ENCODE measurements at regions not wholly inside any gene's neighbourhood (a gene's known extent, or its start where the extent isn't known, plus 50 kb on each side); places are given as distances from the start of the nearest gene placed in this dataset.

- no peaks in the 10 kb centered on the region for H3K9me3 ChIP-seq
- H3K27ac ChIP-seq: no peak overlapping the region
- no peaks in the 10 kb centered on the region for H3K4me1 ChIP-seq
- no peaks in the 10 kb centered on the region for H3K27me3 ChIP-seq
- DNase-seq (ENCODE audit: low spot score): no peak
- no peak overlapping the region for H3K4me3 ChIP-seq
- TF ChIP-seq, protein P1, sequence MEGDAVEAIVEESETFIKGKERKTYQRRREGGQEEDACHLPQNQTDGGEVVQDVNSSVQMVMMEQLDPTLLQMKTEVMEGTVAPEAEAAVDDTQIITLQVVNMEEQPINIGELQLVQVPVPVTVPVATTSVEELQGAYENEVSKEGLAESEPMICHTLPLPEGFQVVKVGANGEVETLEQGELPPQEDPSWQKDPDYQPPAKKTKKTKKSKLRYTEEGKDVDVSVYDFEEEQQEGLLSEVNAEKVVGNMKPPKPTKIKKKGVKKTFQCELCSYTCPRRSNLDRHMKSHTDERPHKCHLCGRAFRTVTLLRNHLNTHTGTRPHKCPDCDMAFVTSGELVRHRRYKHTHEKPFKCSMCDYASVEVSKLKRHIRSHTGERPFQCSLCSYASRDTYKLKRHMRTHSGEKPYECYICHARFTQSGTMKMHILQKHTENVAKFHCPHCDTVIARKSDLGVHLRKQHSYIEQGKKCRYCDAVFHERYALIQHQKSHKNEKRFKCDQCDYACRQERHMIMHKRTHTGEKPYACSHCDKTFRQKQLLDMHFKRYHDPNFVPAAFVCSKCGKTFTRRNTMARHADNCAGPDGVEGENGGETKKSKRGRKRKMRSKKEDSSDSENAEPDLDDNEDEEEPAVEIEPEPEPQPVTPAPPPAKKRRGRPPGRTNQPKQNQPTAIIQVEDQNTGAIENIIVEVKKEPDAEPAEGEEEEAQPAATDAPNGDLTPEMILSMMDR (IDR thresholded peaks at IDR 0.05): no peak
- H3K36me3 ChIP-seq: no peaks in the 10 kb centered on the region
Measured at GRCh38 chr16:54779549-54779948, 151.1 kb upstream of the IRX5 start.

DNA sequence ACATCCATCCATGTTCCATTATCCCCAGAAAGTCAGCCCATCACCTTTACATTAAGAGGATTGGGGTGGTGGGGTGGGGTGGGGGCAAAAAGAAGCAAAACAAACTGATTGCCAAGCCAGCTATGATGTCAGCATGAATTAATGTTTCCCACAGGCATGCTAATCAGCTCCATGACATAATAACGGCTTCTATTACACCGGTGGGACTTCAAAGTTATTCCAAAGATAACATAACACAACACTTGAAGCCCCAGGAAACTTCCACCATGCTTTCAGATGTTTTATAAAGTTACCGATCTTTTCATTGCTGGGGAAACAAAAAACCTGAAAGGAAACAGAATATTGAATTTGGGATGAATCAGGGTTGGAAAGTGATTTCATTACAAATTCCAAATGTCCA, 155.9 kb upstream of the IRX5 start:
- TF ChIP-seq, protein P1 (IDR thresholded peaks at IDR 0.05): no peak
- DNase-seq (ENCODE audit: low spot score): no peak

DNA sequence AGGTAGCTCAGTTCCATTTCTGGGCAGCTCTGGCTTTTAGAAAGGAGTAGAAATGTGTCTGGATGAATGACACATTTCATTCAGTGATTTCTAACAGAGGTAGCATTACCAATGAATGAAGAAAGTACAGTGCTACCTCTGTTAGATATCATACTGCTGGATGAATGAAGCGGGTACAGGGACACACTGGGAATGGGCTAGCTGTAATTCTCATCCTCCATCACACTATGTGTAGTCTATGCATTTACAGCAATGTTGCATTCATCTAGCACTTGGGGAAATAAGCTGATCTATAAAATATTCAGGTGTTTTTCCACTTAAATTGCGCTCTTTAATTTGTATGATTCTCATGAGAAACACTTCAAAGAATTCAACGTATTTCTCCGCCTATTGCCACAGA, 158.3 kb upstream of the IRX5 start:
- DNase-seq (ENCODE audit: low spot score): no peak
- H3K27ac ChIP-seq: no peak overlapping the region
- H3K27me3 ChIP-seq: no peaks in the 10 kb centered on the region
- no peak overlapping the region for H3K4me3 ChIP-seq
- TF ChIP-seq, protein P1 (IDR thresholded peaks at IDR 0.05): no peak
- no peaks in the 10 kb centered on the region for H3K4me1 ChIP-seq
- H3K9me3 ChIP-seq: peaks cover 0 to 10% of the 10 kb centered on the region in 2 donors
- H3K36me3 ChIP-seq: no peaks in the 10 kb centered on the region

More for the DNA sequence above, 155.9 kb upstream of the IRX5 start:
- no peaks in the 10 kb centered on the region for H3K4me1 ChIP-seq
- no peaks in the 10 kb centered on the region for H3K27me3 ChIP-seq
- H3K36me3 ChIP-seq: no peaks in the 10 kb centered on the region
- H3K4me3 ChIP-seq: no peak overlapping the region
- no peak overlapping the region for H3K27ac ChIP-seq
- peaks cover 0 to 7% of the 10 kb centered on the region in 2 donors for H3K9me3 ChIP-seq

DNA sequence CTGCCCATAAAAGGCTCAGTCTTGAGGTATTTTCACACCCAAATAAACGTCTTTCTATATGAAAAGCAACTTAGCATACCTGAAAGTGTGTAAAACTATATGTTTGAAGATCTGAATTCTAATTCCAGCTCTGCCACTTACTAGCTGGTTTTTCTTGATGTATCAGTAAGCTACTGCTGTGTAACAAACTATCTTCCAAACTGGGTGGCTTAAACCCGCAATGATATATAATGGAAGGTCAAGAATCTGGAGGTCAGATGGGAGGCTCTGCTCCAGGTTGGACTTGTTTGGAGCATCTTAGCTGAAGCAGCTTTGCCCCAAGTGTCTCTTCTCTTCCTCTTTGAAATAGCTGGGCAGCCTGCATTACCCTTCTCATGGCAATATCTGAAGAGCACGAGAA, 164.3 kb upstream of the IRX5 start:
- Histone ChIP-seq H3K27ac (no peak overlapping the region), H3K27me3 (no peaks in the 10 kb centered on the region), H3K4me1 (no peaks in the 10 kb centered on the region), H3K4me3 (no peak overlapping the region), H3K36me3 (no peaks in the 10 kb centered on the region), H3K9me3 (peaks cover 0 to 19% of the 10 kb centered on the region in 2 donors)
- TF ChIP-seq, protein P1 (IDR thresholded peaks at IDR 0.05): no peak
- DNase-seq (ENCODE audit: low spot score): no peak

GRCh38 chr16:54750249-54750648, 180.4 kb upstream of the IRX5 start:
- H3K27me3 ChIP-seq: no peaks in the 10 kb centered on the region
- H3K4me3 ChIP-seq: no peak overlapping the region
- H3K4me1 ChIP-seq: no peaks in the 10 kb centered on the region
- TF ChIP-seq, protein P1 (IDR thresholded peaks at IDR 0.05): no peak
- no peaks in the 10 kb centered on the region for H3K36me3 ChIP-seq
- H3K9me3 ChIP-seq: no peaks in the 10 kb centered on the region
- no peak for DNase-seq (ENCODE audit: low spot score)
- H3K27ac ChIP-seq: no peak overlapping the region

DNA sequence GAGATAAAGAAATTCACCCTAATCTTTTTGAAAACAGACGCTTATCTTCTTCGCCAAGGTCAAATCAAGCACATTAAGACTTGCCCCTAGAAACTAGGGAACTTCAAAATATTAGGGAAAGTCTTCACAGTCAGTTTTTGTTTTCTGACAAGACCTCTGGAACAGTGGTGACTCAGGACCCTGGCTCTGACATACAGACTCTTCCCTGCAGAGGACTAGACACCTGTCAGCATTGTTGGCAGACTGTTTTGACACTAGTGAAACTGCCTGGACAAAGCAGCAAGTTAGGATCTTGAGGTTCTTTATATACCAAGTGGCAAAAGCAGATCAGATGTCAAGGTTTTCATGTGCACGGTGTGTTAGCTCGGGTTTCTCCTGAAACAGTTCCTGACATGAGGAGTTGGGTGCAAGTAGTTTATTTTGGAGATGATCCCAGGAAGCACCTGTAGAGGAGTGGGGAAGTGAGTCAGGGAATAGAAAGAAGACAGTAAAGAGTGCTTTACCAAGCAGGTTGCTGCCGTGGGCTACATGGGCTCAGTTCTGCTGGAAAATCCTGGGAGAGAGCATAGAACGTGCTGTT, 182.0 kb upstream of the IRX5 start:
- Histone ChIP-seq H3K4me1 (no peaks in the 10 kb centered on the region), H3K27me3 (no peaks in the 10 kb centered on the region), H3K27ac (no peak overlapping the region), H3K9me3 (no peaks in the 10 kb centered on the region), H3K4me3 (no peak overlapping the region), H3K36me3 (no peaks in the 10 kb centered on the region)
- TF ChIP-seq, protein P1 (IDR thresholded peaks at IDR 0.05): no peak
- no peak for DNase-seq (ENCODE audit: low spot score)
